WTC11 (cell line): ENCODE measurements at regions not wholly inside any gene's neighbourhood (a gene's known extent, or its start where the extent isn't known, plus 50 kb on each side); places are given as distances from the start of the nearest gene placed in this dataset.

Source experiments
- SOX15 ChIP-seq: fragments of 250-450 bp; sonication (Bioruptor Pico); IDR thresholded peaks from 2 replicates; pipeline ENCODE4 v1.9.0; 2021; ENCODE audit warnings: mild to moderate bottlenecking
- TF ChIP-seq, protein P1 (sequence below): fragments of 200-600 bp; IDR thresholded peaks from 2 replicates; pipeline ENCODE4 v1.8.0; 2022; ENCODE audit warnings: antibody characterized with exemption
- TF ChIP-seq, protein P2 (sequence below): sonication (generic); formaldehyde crosslinking; IDR thresholded peaks from 2 replicates; pipeline ENCODE4 v1.8.1; 2023; ENCODE audit warnings: mild to moderate bottlenecking, moderate library complexity, missing genetic modification reagents

DNA sequence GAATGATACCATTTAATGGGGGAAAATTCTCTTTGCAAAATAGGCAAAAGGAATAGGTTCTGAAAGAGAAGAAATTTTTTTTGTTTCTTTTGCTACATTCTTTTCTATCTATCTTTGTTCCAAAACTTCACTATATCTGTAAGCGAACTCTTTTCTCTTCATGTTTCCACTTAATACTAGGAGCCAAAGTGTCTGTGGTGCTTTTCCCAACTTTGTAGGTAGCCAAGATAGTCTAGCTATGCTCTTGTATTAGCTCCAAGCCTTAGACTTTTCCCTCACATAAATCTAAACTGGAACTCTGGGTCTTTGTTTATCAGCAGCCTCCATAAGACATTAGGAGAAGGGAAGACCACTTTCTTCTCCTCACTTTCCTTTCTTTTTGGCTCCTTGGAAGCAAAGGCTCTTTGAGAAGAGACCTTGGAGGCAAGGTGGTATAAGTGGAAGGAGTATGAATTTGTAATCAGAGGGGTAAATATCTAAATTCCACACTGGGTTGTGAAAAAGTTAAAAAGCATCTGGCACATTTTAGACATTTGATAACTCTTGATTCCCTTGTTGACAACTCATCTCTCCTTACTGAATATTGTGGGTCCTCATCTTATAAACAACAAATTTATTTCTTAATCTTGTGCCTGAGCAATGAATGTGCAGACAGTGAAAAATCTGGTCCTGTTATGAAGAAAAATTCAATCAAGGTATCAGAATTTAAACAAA lies 130.0 kb downstream of the EHF start:
- TF ChIP-seq, protein P1, sequence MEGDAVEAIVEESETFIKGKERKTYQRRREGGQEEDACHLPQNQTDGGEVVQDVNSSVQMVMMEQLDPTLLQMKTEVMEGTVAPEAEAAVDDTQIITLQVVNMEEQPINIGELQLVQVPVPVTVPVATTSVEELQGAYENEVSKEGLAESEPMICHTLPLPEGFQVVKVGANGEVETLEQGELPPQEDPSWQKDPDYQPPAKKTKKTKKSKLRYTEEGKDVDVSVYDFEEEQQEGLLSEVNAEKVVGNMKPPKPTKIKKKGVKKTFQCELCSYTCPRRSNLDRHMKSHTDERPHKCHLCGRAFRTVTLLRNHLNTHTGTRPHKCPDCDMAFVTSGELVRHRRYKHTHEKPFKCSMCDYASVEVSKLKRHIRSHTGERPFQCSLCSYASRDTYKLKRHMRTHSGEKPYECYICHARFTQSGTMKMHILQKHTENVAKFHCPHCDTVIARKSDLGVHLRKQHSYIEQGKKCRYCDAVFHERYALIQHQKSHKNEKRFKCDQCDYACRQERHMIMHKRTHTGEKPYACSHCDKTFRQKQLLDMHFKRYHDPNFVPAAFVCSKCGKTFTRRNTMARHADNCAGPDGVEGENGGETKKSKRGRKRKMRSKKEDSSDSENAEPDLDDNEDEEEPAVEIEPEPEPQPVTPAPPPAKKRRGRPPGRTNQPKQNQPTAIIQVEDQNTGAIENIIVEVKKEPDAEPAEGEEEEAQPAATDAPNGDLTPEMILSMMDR, result no peak
- no peak for TF ChIP-seq SOX15 (CRISPR knock-in tag)
- TF ChIP-seq, protein P2, sequence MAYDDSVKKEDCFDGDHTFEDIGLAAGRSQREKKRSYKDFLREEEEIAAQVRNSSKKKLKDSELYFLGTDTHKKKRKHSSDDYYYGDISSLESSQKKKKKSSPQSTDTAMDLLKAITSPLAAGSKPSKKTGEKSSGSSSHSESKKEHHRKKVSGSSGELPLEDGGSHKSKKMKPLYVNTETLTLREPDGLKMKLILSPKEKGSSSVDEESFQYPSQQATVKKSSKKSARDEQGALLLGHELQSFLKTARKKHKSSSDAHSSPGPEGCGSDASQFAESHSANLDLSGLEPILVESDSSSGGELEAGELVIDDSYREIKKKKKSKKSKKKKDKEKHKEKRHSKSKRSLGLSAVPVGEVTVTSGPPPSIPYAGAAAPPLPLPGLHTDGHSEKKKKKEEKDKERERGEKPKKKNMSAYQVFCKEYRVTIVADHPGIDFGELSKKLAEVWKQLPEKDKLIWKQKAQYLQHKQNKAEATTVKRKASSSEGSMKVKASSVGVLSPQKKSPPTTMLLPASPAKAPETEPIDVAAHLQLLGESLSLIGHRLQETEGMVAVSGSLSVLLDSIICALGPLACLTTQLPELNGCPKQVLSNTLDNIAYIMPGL (CRISPR knock-in tag), result no peak
